ENCODE measurements at regions not wholly inside any gene's neighbourhood (a gene's known extent, or its start where the extent isn't known, plus 50 kb on each side); places are given as distances from the start of the nearest gene placed in this dataset.

GRCh38 chr17:71315568-71315967 lies 805.3 kb upstream of the SOX9 start:
- Histone ChIP-seq H3K9me3 (ENCODE audit: insufficient read depth in 2 of 2, low read depth in 1 of 2, low read length in 1 of 2) (no peaks in the 10 kb centered on the region), H3K27ac (ENCODE audit: low read depth, low read length) (no peak overlapping the region), H2BK20ac (ENCODE audit: low read length) (no peak overlapping the region), H3K36me3 (ENCODE audit: control insufficient read depth in 2 of 4, insufficient read depth in 4 of 4, low read length in 3 of 4) (no peaks in the 10 kb centered on the region), H3K27me3 (replicated peaks in 1 of 4; ENCODE audit: control insufficient read depth in 3 of 4, extremely low read depth in 1 of 4, insufficient read depth in 3 of 4, low read length in 3 of 4) (no peaks in the 10 kb centered on the region), H3K56ac (replicated peaks; ENCODE audit: insufficient read length, low read depth, low read length) (no peak overlapping the region), H4K5ac (ENCODE audit: insufficient read length, low read depth, low read length) (no peak overlapping the region), H4K20me1 (replicated peaks in 1 of 2; ENCODE audit: control insufficient read depth in 1 of 2, insufficient read depth in 2 of 2, low read length in 2 of 2) (no peaks in the 10 kb centered on the region), H3K9ac (replicated peaks in 1 of 4; ENCODE audit: extremely low read depth in 1 of 4, low read depth in 3 of 4, low read length in 3 of 4) (no peak overlapping the region), H3K79me2 (ENCODE audit: control insufficient read depth in 1 of 2, insufficient read depth in 2 of 2, low read length in 2 of 2) (no peaks in the 10 kb centered on the region), H4K91ac (replicated peaks; ENCODE audit: insufficient read length, low read length) (no peak overlapping the region), H3K79me1 (ENCODE audit: low read depth, low read length) (no peaks in the 10 kb centered on the region), H3K4me1 (replicated peaks in 1 of 4; ENCODE audit: control insufficient read depth in 3 of 4, insufficient read depth in 4 of 4, low read length in 3 of 4) (no peaks in the 10 kb centered on the region), H4K8ac (ENCODE audit: extremely low read depth, insufficient read depth, low read length) (no peak overlapping the region), H3K4me3 (ENCODE audit: extremely low read depth in 1 of 4, insufficient read depth in 2 of 4, low read depth in 3 of 4, low read length in 4 of 4) (no peak overlapping the region), H2AK5ac (ENCODE audit: low read depth, low read length) (no peak overlapping the region), H3K23me2 (ENCODE audit: low read depth, low read length) (no peaks in the 10 kb centered on the region), H3K14ac (ENCODE audit: insufficient read length) (no peak overlapping the region), H2AFZ (ENCODE audit: low read length) (no peak overlapping the region), H3K4ac (replicated peaks; ENCODE audit: insufficient read length, low read depth, low read length) (no peak overlapping the region), H2BK15ac (ENCODE audit: low read length) (no peak overlapping the region), H2BK5ac (ENCODE audit: low read depth, low read length) (no peak overlapping the region), H3K18ac (ENCODE audit: extremely low read depth, low read length) (no peak overlapping the region), H2BK12ac (ENCODE audit: low read depth, low read length) (no peak overlapping the region), H2BK120ac (replicated peaks; ENCODE audit: low read depth, low read length) (no peak overlapping the region), H3K23ac (ENCODE audit: insufficient read length) (no peak overlapping the region), H3K4me2 (ENCODE audit: insufficient read depth in 1 of 2, low read depth in 2 of 2, low read length in 2 of 2) (no peak overlapping the region)
- CTCF ChIA-PET (ENCODE audit: partially characterized antibody): no interaction called here
- DNase-seq (ENCODE audit: low read depth in 1 of 2, low spot score in 2 of 2) (no peak), FAIRE-seq (no peak)
- TF ChIP-seq RBBP5 (IDR thresholded peaks at IDR 0.05; ENCODE audit: borderline replicate concordance, low read depth, low read length) (no peak), CBX5 (IDR thresholded peaks at IDR 0.05; ENCODE audit: low read depth, low read length) (no peak), BCL11A (IDR thresholded peaks at IDR 0.05; ENCODE audit: low read depth in 2 of 2, low read length in 2 of 2) (no peak), SP1 (IDR thresholded peaks at IDR 0.05; ENCODE audit: low read depth, low read length) (no peak), POLR2AphosphoS5 (IDR thresholded peaks at IDR 0.05; ENCODE audit: low read depth, low read length) (no peak), TEAD4 (IDR thresholded peaks at IDR 0.05; ENCODE audit: low read depth, low read length) (no peak), SP2 (IDR thresholded peaks at IDR 0.05; ENCODE audit: low read length) (no peak)
- TF ChIP-seq, protein P1, sequence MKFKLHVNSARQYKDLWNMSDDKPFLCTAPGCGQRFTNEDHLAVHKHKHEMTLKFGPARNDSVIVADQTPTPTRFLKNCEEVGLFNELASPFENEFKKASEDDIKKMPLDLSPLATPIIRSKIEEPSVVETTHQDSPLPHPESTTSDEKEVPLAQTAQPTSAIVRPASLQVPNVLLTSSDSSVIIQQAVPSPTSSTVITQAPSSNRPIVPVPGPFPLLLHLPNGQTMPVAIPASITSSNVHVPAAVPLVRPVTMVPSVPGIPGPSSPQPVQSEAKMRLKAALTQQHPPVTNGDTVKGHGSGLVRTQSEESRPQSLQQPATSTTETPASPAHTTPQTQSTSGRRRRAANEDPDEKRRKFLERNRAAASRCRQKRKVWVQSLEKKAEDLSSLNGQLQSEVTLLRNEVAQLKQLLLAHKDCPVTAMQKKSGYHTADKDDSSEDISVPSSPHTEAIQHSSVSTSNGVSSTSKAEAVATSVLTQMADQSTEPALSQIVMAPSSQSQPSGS (IDR thresholded peaks at IDR 0.05; ENCODE audit: low read length): no peak
- POLR2A ChIA-PET (ENCODE audit: partially characterized antibody): no interaction called here
- 91% methylated on average over 3 of the region's 3 CpGs; no CpG with 5 or more reads in 1 of the 2 experiments for WGBS, 2 experiments (ENCODE audit: extremely low coverage in 1 of 2, insufficient coverage in 1 of 2, insufficient read length in 1 of 2, insufficient replicate concordance in 2 of 2, low coverage in 1 of 2, low lambda C conversion rate in 2 of 2, missing lambda C conversion rate in 1 of 2)
